ENCODE measurements at regions not wholly inside any gene's neighbourhood (a gene's known extent, or its start where the extent isn't known, plus 50 kb on each side); places are given as distances from the start of the nearest gene placed in this dataset.

DNA sequence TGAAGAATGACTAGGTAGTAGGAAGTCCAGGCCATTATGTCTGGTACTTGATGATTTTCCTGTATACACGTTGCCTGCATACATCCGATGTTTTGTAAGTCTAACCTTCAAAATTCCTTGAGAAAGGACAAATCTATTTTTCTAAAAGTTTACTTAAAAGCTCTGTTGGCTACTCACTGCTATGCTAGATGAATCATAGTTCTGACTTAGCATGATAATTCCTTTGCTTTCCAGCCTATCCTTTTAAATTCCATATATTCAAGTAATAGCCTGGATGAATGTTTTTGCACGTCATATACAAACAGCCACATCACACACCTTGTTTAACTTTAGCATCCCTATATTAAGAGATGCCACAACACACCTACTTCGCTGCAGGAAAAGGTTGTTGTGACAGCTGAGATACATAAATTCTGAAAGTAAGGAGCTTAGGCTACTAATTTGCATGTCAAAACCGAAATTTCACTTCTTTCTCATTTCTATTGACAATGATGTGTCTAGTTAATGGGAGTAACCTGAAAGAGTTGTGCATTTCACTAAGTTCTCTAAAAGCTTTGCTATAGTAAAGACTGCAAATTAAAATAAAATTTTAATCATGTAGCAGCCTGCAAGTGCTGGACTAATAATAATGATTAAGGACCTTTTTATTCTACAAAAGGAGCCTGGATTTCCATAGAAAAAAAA is 1116.4 kb downstream of the JRKL start:
- Histone ChIP-seq H4K20me1 (ENCODE audit: insufficient read depth, low read depth, low read length) (no peaks in the 10 kb centered on the region), H3K27me3 (ENCODE audit: low read length) (no peaks in the 10 kb centered on the region), H3K4me1 (ENCODE audit: low read length) (no peaks in the 10 kb centered on the region), H2AFZ (ENCODE audit: low read length) (no peak overlapping the region), H3K36me3 (ENCODE audit: insufficient read depth, low read length) (no peaks in the 10 kb centered on the region), H3K27ac (ENCODE audit: low read length) (no peak overlapping the region), H3K9me3 (ENCODE audit: low read length) (peaks cover 54% of the 10 kb centered on the region), H3K9me2 (replicated peaks; ENCODE audit: insufficient read depth, low read length) (no peaks in the 10 kb centered on the region), H3K79me2 (ENCODE audit: low read length) (no peaks in the 10 kb centered on the region), H3K9ac (ENCODE audit: low read length) (no peak overlapping the region), H3K4me3 (ENCODE audit: low read length) (no peak overlapping the region), H3K4me2 (ENCODE audit: low read depth, low read length, poor library complexity, severe bottlenecking) (no peak overlapping the region)
- no peak for DNase-seq

DNA sequence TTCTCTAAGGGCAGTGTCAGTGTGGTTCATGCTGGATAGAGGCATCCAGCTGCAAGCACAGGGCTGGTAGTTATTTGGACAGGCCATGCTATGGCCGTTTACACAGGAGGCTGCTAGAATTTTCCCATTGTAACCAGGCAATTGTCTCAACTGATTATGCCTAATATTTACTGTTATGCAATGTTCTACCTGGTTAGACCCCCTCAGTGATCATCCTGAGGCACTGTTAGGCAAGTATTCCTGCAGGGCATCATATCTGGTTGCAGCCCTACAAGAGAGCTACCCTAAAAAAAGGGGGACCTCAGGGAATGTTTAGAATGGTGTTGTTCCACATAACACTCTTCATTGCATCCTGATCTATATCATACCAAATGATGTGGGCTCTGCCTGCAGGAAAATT is 1124.6 kb downstream of the JRKL start:
- H2AFZ ChIP-seq (ENCODE audit: low read length), result no peak overlapping the region
- H3K4me3 ChIP-seq (ENCODE audit: low read length), result no peak overlapping the region
- H3K9me3 ChIP-seq (ENCODE audit: low read length), result peaks cover 63% of the 10 kb centered on the region
- no peaks in the 10 kb centered on the region for H4K20me1 ChIP-seq (ENCODE audit: insufficient read depth, low read depth, low read length)
- no peaks in the 10 kb centered on the region for H3K27me3 ChIP-seq (ENCODE audit: low read length)
- H3K36me3 ChIP-seq (ENCODE audit: insufficient read depth, low read length), result no peaks in the 10 kb centered on the region
- H3K9ac ChIP-seq (ENCODE audit: low read length), result no peak overlapping the region
- no peaks in the 10 kb centered on the region for H3K9me2 ChIP-seq (replicated peaks; ENCODE audit: insufficient read depth, low read length)
- no peaks in the 10 kb centered on the region for H3K79me2 ChIP-seq (ENCODE audit: low read length)
- H3K4me2 ChIP-seq (ENCODE audit: low read depth, low read length, poor library complexity, severe bottlenecking), result no peak overlapping the region
- no peak for DNase-seq
- no peaks in the 10 kb centered on the region for H3K4me1 ChIP-seq (ENCODE audit: low read length)
- H3K27ac ChIP-seq (ENCODE audit: low read length), result no peak overlapping the region

DNA sequence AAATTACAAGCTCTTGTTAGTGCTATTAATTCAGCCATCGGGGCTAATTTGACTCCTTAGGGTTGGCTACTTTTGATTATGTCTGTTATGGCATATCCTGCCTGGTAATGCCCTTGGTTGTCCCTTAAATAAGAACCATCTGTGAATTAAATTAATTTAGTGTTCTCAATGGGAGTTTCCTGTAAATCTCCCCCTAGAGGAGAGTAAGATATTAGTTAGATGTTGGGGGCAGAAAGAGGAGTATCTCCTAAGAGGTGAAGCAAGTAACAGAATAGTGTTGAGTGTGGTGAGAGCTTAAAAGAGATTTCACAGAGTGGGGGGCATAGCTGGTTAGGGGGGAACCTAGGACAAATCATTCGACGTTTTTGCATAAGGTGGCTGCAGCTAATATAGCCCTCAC is 1126.9 kb downstream of the JRKL start:
- Histone ChIP-seq H3K36me3 (ENCODE audit: insufficient read depth, low read length) (no peaks in the 10 kb centered on the region), H2AFZ (ENCODE audit: low read length) (no peak overlapping the region), H3K27me3 (ENCODE audit: low read length) (no peaks in the 10 kb centered on the region), H3K79me2 (ENCODE audit: low read length) (no peaks in the 10 kb centered on the region), H3K4me3 (ENCODE audit: low read length) (no peak overlapping the region), H4K20me1 (ENCODE audit: insufficient read depth, low read depth, low read length) (no peaks in the 10 kb centered on the region), H3K27ac (ENCODE audit: low read length) (no peak overlapping the region), H3K9me3 (ENCODE audit: low read length) (peaks cover 70% of the 10 kb centered on the region), H3K4me2 (ENCODE audit: low read depth, low read length, poor library complexity, severe bottlenecking) (no peak overlapping the region), H3K9me2 (replicated peaks; ENCODE audit: insufficient read depth, low read length) (no peaks in the 10 kb centered on the region), H3K9ac (ENCODE audit: low read length) (no peak overlapping the region), H3K4me1 (ENCODE audit: low read length) (no peaks in the 10 kb centered on the region)
- DNase-seq, result peak; percentile 51

DNA sequence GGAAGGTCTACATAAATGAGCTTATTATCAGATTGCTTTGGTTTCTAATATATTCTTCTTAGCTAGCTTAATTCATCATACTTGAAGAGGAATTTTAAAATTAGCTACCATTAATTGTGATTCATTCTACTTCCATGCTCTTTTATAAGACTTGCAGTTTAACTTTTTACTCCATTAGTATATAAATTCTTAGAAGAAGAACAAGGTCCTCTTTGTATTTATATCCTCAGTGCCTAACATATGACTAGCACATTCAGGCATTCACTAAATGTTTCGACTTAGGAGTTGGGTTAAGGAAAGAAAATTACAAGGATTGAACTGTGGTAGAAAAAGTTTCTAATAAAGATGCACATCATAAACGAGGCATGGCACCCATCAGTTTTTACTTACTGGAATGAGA is 1135.5 kb downstream of the JRKL start:
- Histone ChIP-seq H3K9me2 (replicated peaks; ENCODE audit: insufficient read depth, low read length) (no peaks in the 10 kb centered on the region), H3K27me3 (ENCODE audit: low read length) (no peaks in the 10 kb centered on the region), H3K79me2 (ENCODE audit: low read length) (no peaks in the 10 kb centered on the region), H3K4me2 (ENCODE audit: low read depth, low read length, poor library complexity, severe bottlenecking) (no peak overlapping the region), H3K9me3 (ENCODE audit: low read length) (peaks cover 83% of the 10 kb centered on the region), H4K20me1 (ENCODE audit: insufficient read depth, low read depth, low read length) (no peaks in the 10 kb centered on the region), H3K9ac (ENCODE audit: low read length) (no peak overlapping the region), H3K27ac (ENCODE audit: low read length) (no peak overlapping the region), H3K4me1 (ENCODE audit: low read length) (no peaks in the 10 kb centered on the region), H2AFZ (ENCODE audit: low read length) (no peak overlapping the region), H3K4me3 (ENCODE audit: low read length) (no peak overlapping the region), H3K36me3 (ENCODE audit: insufficient read depth, low read length) (no peaks in the 10 kb centered on the region)
- DNase-seq, result no peak

DNA sequence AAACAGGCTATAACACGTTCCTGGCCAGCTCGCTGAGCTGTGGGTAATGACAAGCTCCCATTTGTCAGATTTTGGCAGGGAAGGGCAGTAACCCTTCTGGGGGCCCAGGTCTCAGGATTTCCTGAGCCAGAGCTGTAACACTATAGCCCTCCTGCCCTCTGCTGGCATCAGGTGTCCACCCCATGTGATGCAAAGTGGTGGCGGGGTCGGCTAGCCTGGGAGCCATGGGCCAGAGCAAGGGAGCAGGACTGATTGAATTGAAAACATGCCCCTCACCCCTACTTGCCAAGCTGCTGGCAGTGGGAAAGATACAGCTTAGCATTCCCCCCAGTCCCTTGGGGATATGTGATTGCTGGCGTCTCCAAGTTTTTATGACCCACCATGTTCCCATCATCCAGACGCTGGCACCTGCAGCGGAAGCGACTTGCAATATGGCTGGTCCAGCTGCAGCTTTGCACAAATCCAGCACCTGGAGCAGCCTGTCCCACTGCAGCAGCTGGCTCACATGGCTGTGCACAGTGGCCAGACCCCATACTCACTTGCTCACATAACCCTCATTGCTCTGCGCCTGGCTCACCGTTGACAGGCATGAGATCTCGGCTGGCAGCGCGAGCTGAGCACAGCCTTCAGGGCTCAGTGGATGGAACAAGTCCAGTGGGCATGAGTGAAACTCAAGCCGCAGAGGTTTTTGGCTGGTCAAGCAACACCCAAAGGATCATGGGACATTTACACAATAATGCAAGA is 1147.8 kb downstream of the JRKL start:
- Histone ChIP-seq H3K27ac (ENCODE audit: low read length) (no peak overlapping the region), H3K4me2 (ENCODE audit: low read depth, low read length, poor library complexity, severe bottlenecking) (no peak overlapping the region), H2AFZ (ENCODE audit: low read length) (no peak overlapping the region), H3K9me2 (replicated peaks; ENCODE audit: insufficient read depth, low read length) (no peaks in the 10 kb centered on the region), H3K79me2 (ENCODE audit: low read length) (no peaks in the 10 kb centered on the region), H3K27me3 (ENCODE audit: low read length) (no peaks in the 10 kb centered on the region), H3K4me1 (ENCODE audit: low read length) (no peaks in the 10 kb centered on the region), H4K20me1 (ENCODE audit: insufficient read depth, low read depth, low read length) (no peaks in the 10 kb centered on the region), H3K4me3 (ENCODE audit: low read length) (0 out of 2 replicates have a peak overlapping the region, but pooled peaks have one; percentile 3), H3K9ac (ENCODE audit: low read length) (no peak overlapping the region), H3K36me3 (ENCODE audit: insufficient read depth, low read length) (no peaks in the 10 kb centered on the region), H3K9me3 (ENCODE audit: low read length) (peaks cover 65% of the 10 kb centered on the region)
- no peak for DNase-seq

DNA sequence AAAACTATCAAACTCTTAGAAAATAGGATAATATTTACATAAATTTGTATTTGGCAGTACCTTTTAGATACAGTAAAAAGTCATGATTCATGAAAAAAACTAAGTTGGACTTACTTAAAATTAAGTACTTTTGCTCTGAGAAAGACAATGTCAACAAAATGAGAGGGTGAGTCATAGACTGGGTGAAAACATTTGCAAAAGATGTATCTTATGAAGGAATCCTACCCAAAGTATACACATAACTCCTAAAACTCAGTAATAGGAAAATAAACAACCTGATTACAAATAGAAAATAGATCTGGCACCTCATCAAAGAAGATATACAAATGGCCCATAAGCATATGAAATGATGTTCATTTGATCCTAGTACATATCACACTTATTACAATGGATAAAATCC is 1154.6 kb downstream of the JRKL start:
- H3K27me3 ChIP-seq (ENCODE audit: low read length), result no peaks in the 10 kb centered on the region
- no peak for DNase-seq
- H2AFZ ChIP-seq (ENCODE audit: low read length), result no peak overlapping the region
- H3K27ac ChIP-seq (ENCODE audit: low read length), result no peak overlapping the region
- no peaks in the 10 kb centered on the region for H3K4me1 ChIP-seq (ENCODE audit: low read length)
- no peak overlapping the region for H3K4me2 ChIP-seq (ENCODE audit: low read depth, low read length, poor library complexity, severe bottlenecking)
- H3K9ac ChIP-seq (ENCODE audit: low read length), result no peak overlapping the region
- no peaks in the 10 kb centered on the region for H3K9me2 ChIP-seq (replicated peaks; ENCODE audit: insufficient read depth, low read length)
- H3K36me3 ChIP-seq (ENCODE audit: insufficient read depth, low read length), result no peaks in the 10 kb centered on the region
- H3K79me2 ChIP-seq (ENCODE audit: low read length), result no peaks in the 10 kb centered on the region
- H3K9me3 ChIP-seq (ENCODE audit: low read length), result peaks cover 64% of the 10 kb centered on the region
- H4K20me1 ChIP-seq (ENCODE audit: insufficient read depth, low read depth, low read length), result no peaks in the 10 kb centered on the region
- H3K4me3 ChIP-seq (ENCODE audit: low read length), result peak overlapping the region; percentile 3; the same call in 1 of the 2 replicates

DNA sequence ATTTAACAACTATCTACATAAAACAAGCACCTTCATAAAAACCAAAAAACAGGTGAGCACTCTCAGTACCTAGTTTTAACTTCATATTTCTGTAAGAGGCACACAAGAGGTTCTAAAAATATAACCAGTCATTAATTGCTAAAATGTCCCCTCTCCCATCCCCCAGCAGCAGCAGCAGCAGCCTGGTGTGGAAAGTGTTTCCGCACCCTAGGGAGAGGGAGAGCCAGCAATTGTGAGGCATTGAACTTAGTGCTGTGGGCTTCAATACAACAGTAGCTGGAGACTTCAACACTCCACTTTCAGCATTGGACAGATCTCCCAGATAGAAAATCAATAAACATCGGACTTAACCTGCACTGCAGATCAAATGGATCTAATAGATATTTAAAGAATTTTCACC is 1158.5 kb downstream of the JRKL start:
- Histone ChIP-seq H3K9me3 (ENCODE audit: low read length) (peaks cover 68% of the 10 kb centered on the region), H3K27me3 (ENCODE audit: low read length) (no peaks in the 10 kb centered on the region), H3K36me3 (ENCODE audit: insufficient read depth, low read length) (0 out of 2 replicates have a peak, but pooled peaks cover 3% of the 10 kb centered on the region), H3K79me2 (ENCODE audit: low read length) (no peaks in the 10 kb centered on the region), H3K9ac (ENCODE audit: low read length) (no peak overlapping the region), H3K4me1 (ENCODE audit: low read length) (no peaks in the 10 kb centered on the region), H3K27ac (ENCODE audit: low read length) (no peak overlapping the region), H4K20me1 (ENCODE audit: insufficient read depth, low read depth, low read length) (no peaks in the 10 kb centered on the region), H3K4me3 (ENCODE audit: low read length) (no peak overlapping the region), H3K9me2 (replicated peaks; ENCODE audit: insufficient read depth, low read length) (no peaks in the 10 kb centered on the region), H3K4me2 (ENCODE audit: low read depth, low read length, poor library complexity, severe bottlenecking) (no peak overlapping the region), H2AFZ (ENCODE audit: low read length) (no peak overlapping the region)
- no peak for DNase-seq

DNA sequence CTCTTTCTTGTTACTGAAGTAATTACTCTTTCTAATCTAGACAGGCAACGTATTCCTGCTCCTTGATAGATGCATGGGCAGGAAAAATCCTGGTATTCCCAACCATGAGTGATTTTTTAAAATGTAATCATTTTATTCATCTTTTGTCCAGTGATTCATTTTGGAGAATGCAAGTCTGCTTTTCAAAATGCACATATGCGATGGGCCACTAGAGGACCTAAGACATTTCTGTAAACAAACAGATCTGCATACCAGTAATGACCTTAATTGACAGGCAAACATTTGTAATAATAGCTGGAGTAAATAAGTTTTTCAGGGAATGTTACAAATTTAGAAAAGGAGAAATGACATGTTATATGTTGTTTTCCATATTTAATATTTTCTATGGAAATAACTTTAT is 1167.6 kb downstream of the JRKL start:
- no peak overlapping the region for H3K4me2 ChIP-seq (ENCODE audit: low read depth, low read length, poor library complexity, severe bottlenecking)
- H3K36me3 ChIP-seq (ENCODE audit: insufficient read depth, low read length), result 0 out of 2 replicates have a peak, but pooled peaks cover 3% of the 10 kb centered on the region
- H3K9ac ChIP-seq (ENCODE audit: low read length), result no peak overlapping the region
- no peak for DNase-seq
- no peaks in the 10 kb centered on the region for H3K79me2 ChIP-seq (ENCODE audit: low read length)
- no peaks in the 10 kb centered on the region for H3K9me2 ChIP-seq (replicated peaks; ENCODE audit: insufficient read depth, low read length)
- no peaks in the 10 kb centered on the region for H4K20me1 ChIP-seq (ENCODE audit: insufficient read depth, low read depth, low read length)
- no peaks in the 10 kb centered on the region for H3K4me1 ChIP-seq (ENCODE audit: low read length)
- no peak overlapping the region for H2AFZ ChIP-seq (ENCODE audit: low read length)
- peaks cover 77% of the 10 kb centered on the region for H3K9me3 ChIP-seq (ENCODE audit: low read length)
- H3K27ac ChIP-seq (ENCODE audit: low read length), result no peak overlapping the region
- H3K4me3 ChIP-seq (ENCODE audit: low read length), result no peak overlapping the region
- H3K27me3 ChIP-seq (ENCODE audit: low read length), result no peaks in the 10 kb centered on the region
